GM12878 (cell line): ENCODE measurements at regions not wholly inside any gene's neighbourhood (a gene's known extent, or its start where the extent isn't known, plus 50 kb on each side); places are given as distances from the start of the nearest gene placed in this dataset.

ENCODE experiments used
- ATAC-seq: fragments of 200-7000 bp; cut with Tn5 transposase; 3 replicates; pipeline ENCODE4 v1.9.1; 2020; ENCODE audit warnings: mild to moderate bottlenecking, moderate library complexity
- BruUV-seq: library from RNA; stranded (reverse); fragments of 400-500 nt; replicated peaks from 2 replicates; lab custom pipeline; 2021; lab: Mats Ljungman, UMichigan
- CTCF ChIA-PET: fragments of 300-600 bp; sonication (Branson Sonifier 250); formaldehyde crosslinking; extraction: SDS; loops from one replicate; lab custom pipeline; 2021; ENCODE audit warnings: inconsistent platforms; lab: Yijun Ruan, JAX
- POLR2A ChIA-PET: fragments of 350-600 bp; formaldehyde crosslinking; extraction: SDS; loops from one replicate; lab custom pipeline; 2021; ENCODE audit warnings: inconsistent platforms; lab: Charles Lee
- RAD21 ChIA-PET: fragments of 300-600 bp; sonication (Branson Sonifier 250); formaldehyde crosslinking; loops from one replicate; lab custom pipeline; 2023; ENCODE audit warnings: antibody characterized with exemption; ENCODE audit not compliant: unreplicated experiment; lab: Charles Lee
- SMC1A ChIA-PET: fragments of 300-600 bp; sonication (Branson Sonifier 250); formaldehyde crosslinking; loops from one replicate; lab custom pipeline; 2023; ENCODE audit not compliant: unreplicated experiment, uncharacterized antibody; lab: Charles Lee
- DNase-seq: peaks from one replicate; pipeline ENCODE4 v3.0.0-alpha.2; 2011; ENCODE audit warnings: low read depth, low spot score
- FAIRE-seq: peaks from 3 replicates; lab custom pipeline; 2011; peaks lifted over from hg19 to GRCh38; lab: Jason Lieb, UNC
- H2AFZ ChIP-seq: 2 replicates; pipeline ENCODE4 v1.6.0; 2011; ENCODE audit warnings: low read depth, low read length, control low read depth; ENCODE audit not compliant: control insufficient read depth
- H3K27ac ChIP-seq: 2 replicates; pipeline ENCODE4 v1.5.1; 2011; ENCODE audit warnings: control low read depth; ENCODE audit not compliant: control insufficient read depth, insufficient read depth
- H3K27me3 ChIP-seq, 2 experiments: replicated peaks in 1 of 2; 2 replicates each; pipeline versions ENCODE4 v1.6.0 to v1.6.1; 2011; ENCODE audit warnings: low read length in 1 of 2; ENCODE audit not compliant: control insufficient read depth in 2 of 2, insufficient read depth in 2 of 2
- H3K36me3 ChIP-seq, 2 experiments: 2 replicates each; pipeline ENCODE4 v1.5.1; 2011; ENCODE audit warnings: low read length in 1 of 2; ENCODE audit not compliant: control insufficient read depth in 2 of 2, insufficient read depth in 2 of 2
- H3K4me1 ChIP-seq: 2 replicates; pipeline ENCODE4 v1.6.1; 2011; ENCODE audit warnings: mild to moderate bottlenecking, low read length, moderate library complexity, mixed read lengths; ENCODE audit not compliant: control insufficient read depth, insufficient read depth
- H3K4me2 ChIP-seq: 2 replicates; pipeline ENCODE4 v1.6.0; 2011; ENCODE audit warnings: control low read depth; ENCODE audit not compliant: control insufficient read depth, insufficient read depth
- H3K4me3 ChIP-seq: fragments of 200-600 bp; sonication (generic); 2 replicates; pipeline ENCODE4 v1.5.1; 2016
- H3K79me2 ChIP-seq: 2 replicates; pipeline ENCODE4 v1.6.0; 2011; ENCODE audit warnings: low read length; ENCODE audit not compliant: control insufficient read depth, insufficient read depth
- H3K9ac ChIP-seq: 2 replicates; pipeline ENCODE4 v1.8.0; 2011; ENCODE audit warnings: low read length, control low read depth, mixed read lengths; ENCODE audit not compliant: control insufficient read depth, insufficient read depth
- H3K9me3 ChIP-seq: replicated peaks from 3 replicates; pipeline ENCODE4 v1.5.1; 2011; ENCODE audit warnings: mild to moderate bottlenecking, low read length; ENCODE audit not compliant: control insufficient read depth, insufficient read depth
- H4K20me1 ChIP-seq: 2 replicates; pipeline ENCODE4 v1.6.0; 2011; ENCODE audit not compliant: control insufficient read depth, insufficient read depth
- NFXL1 ChIP-seq: fragments of 450-650 bp; IDR thresholded peaks from 2 replicates; pipeline ENCODE4 v1.6.1; 2017; ENCODE audit warnings: antibody characterized with exemption, mild to moderate bottlenecking, borderline replicate concordance
- RAD51 ChIP-seq: fragments of 450-650 bp; IDR thresholded peaks from 2 replicates; pipeline ENCODE4 v1.6.1; 2016; ENCODE audit warnings: moderate library complexity, mild to moderate bottlenecking, inconsistent platforms
- SMAD5 ChIP-seq: IDR thresholded peaks from 2 replicates; pipeline ENCODE4 v1.6.1; 2016; ENCODE audit warnings: antibody characterized with exemption, low read depth
- SPI1 ChIP-seq: IDR thresholded peaks from 2 replicates; pipeline ENCODE4 v1.6.1; 2011; ENCODE audit warnings: low read depth, mild to moderate bottlenecking, low read length, moderate library complexity, borderline replicate concordance; ENCODE audit not compliant: insufficient read depth
- SREBF1 ChIP-seq: IDR thresholded peaks from 2 replicates; pipeline ENCODE4 v1.6.1; 2012; ENCODE audit warnings: mild to moderate bottlenecking, low read length
- WGBS: methylation state at CpG from one replicate; pipeline ENCODE4 v1.1.6; 2016; ENCODE audit warnings: low lambda C conversion rate; ENCODE audit not compliant: insufficient replicate concordance, insufficient coverage; ENCODE audit errors: missing lambda C conversion rate; 5-methylcytosine and 5-hydroxymethylcytosine counted together
- in situ Hi-C: fragments of 300-500 bp; cut with MboI; formaldehyde crosslinking; loops from 9 replicates; pipeline ENCODE4 v1.14.3; 2018; ENCODE audit warnings: mixed read lengths
- intact Hi-C: fragments of 100-400 bp; cut with micrococcal nuclease; formaldehyde crosslinking; loops from one replicate; pipeline ENCODE4 v1.14.2; 2022; ENCODE audit not compliant: unreplicated experiment
- TF ChIP-seq, protein P1 (sequence below): IDR thresholded peaks from 2 replicates; pipeline ENCODE4 v1.6.1; 2012; ENCODE audit warnings: mild to moderate bottlenecking, low read depth, low read length

DNA sequence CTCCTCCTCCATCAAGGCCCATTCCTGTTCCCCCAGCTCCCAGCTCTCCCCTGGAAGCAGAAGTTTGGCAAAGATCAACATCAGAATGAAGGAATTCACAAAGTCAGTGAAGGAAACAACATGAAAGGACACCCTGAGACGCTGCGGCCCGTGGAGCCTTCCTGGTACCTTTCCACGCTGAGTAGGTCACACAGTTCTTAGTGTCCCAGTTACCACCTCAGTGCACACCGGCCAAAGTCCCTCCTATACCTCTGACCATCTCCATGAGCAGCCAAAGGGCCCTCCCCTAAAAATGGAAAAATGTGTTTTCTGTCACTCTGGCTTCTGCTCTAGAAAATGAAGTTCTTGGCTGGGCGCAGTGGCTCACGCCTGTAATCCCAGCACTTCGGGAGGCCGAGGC, 191.6 kb upstream of the AGAP1 start:
- Histone ChIP-seq H3K4me1 (no peaks in the 10 kb centered on the region), H3K79me2 (no peaks in the 10 kb centered on the region), H3K4me2 (no peak overlapping the region), H3K9me3 (no peaks in the 10 kb centered on the region; the same call in 2 of the 3 replicates), H3K4me3 (no peak overlapping the region), H2AFZ (no peak overlapping the region), H3K27ac (no peak overlapping the region), H3K9ac (no peak overlapping the region), H4K20me1 (no peaks in the 10 kb centered on the region), H3K27me3 (no peaks in the 10 kb centered on the region), H3K36me3 (no peaks in the 10 kb centered on the region)
- in situ Hi-C loops = no loop called here
- no TSS peak for BruUV-seq
- FAIRE-seq (no peak), DNase-seq (no peak), ATAC-seq (no peak)
- intact Hi-C loops = no loop called here
- ChIA-PET CTCF (no interaction called here), RAD21 (no interaction called here), POLR2A (no interaction called here), SMC1A (no interaction called here)
- TF ChIP-seq RAD51 = no peak
- TF ChIP-seq SPI1 = no peak
- TF ChIP-seq, protein P1, sequence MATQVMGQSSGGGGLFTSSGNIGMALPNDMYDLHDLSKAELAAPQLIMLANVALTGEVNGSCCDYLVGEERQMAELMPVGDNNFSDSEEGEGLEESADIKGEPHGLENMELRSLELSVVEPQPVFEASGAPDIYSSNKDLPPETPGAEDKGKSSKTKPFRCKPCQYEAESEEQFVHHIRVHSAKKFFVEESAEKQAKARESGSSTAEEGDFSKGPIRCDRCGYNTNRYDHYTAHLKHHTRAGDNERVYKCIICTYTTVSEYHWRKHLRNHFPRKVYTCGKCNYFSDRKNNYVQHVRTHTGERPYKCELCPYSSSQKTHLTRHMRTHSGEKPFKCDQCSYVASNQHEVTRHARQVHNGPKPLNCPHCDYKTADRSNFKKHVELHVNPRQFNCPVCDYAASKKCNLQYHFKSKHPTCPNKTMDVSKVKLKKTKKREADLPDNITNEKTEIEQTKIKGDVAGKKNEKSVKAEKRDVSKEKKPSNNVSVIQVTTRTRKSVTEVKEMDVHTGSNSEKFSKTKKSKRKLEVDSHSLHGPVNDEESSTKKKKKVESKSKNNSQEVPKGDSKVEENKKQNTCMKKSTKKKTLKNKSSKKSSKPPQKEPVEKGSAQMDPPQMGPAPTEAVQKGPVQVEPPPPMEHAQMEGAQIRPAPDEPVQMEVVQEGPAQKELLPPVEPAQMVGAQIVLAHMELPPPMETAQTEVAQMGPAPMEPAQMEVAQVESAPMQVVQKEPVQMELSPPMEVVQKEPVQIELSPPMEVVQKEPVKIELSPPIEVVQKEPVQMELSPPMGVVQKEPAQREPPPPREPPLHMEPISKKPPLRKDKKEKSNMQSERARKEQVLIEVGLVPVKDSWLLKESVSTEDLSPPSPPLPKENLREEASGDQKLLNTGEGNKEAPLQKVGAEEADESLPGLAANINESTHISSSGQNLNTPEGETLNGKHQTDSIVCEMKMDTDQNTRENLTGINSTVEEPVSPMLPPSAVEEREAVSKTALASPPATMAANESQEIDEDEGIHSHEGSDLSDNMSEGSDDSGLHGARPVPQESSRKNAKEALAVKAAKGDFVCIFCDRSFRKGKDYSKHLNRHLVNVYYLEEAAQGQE = no peak
- no peak for TF ChIP-seq SMAD5
- no peak for TF ChIP-seq NFXL1
- no peak for TF ChIP-seq SREBF1
- WGBS = 65% methylated on average over 9 of the region's 9 CpGs
